A673 (cell line): ENCODE measurements at regions not wholly inside any gene's neighbourhood (a gene's known extent, or its start where the extent isn't known, plus 50 kb on each side); places are given as distances from the start of the nearest gene placed in this dataset.

Source experiments
- BruUV-seq: library from RNA; stranded (reverse); fragments of 400-500 nt; replicated peaks from 2 replicates; lab custom pipeline; 2021; lab: Mats Ljungman, UMichigan
- CTCF ChIA-PET: fragments of 300-600 bp; sonication (Branson Sonifier 250); formaldehyde crosslinking; loops from one replicate; lab custom pipeline; 2022; ENCODE audit warnings: antibody characterized with exemption; lab: Charles Lee
- POLR2A ChIA-PET: fragments of 300-600 bp; sonication (Branson Sonifier 250); formaldehyde crosslinking; loops from one replicate; lab custom pipeline; 2022; ENCODE audit warnings: antibody characterized with exemption; ENCODE audit not compliant: low non-redundant PET; lab: Charles Lee
- DNase-seq: peaks from one replicate; pipeline ENCODE4 v3.0.0-alpha.2; 2015; ENCODE audit warnings: low spot score
- H3K27ac ChIP-seq: fragments of 200-600 bp; sonication (generic); 2 replicates; pipeline ENCODE4 v1.5.1; 2016; ENCODE audit warnings: mixed run types, low read depth, mild to moderate bottlenecking, mixed read lengths, antibody characterized with exemption, low read length; ENCODE audit not compliant: poor library complexity, severe bottlenecking
- H3K27me3 ChIP-seq: fragments of 200-600 bp; sonication (generic); replicated peaks from 2 replicates; pipeline ENCODE4 v1.6.1; 2017; ENCODE audit warnings: mixed run types, low read depth, mild to moderate bottlenecking, mixed read lengths, antibody characterized with exemption, low read length; ENCODE audit not compliant: insufficient read depth, poor library complexity
- H3K36me3 ChIP-seq: fragments of 200-600 bp; sonication (generic); 2 replicates; pipeline ENCODE4 v1.6.1; 2016; ENCODE audit warnings: mixed run types, mild to moderate bottlenecking, mixed read lengths, antibody characterized with exemption, low read length; ENCODE audit not compliant: insufficient read depth, poor library complexity, severe bottlenecking
- H3K4me1 ChIP-seq: fragments of 200-600 bp; sonication (generic); 2 replicates; pipeline ENCODE4 v1.6.1; 2017; ENCODE audit warnings: mixed run types, mild to moderate bottlenecking, mixed read lengths, antibody characterized with exemption, low read length; ENCODE audit not compliant: insufficient read depth, poor library complexity, severe bottlenecking
- H3K4me3 ChIP-seq: fragments of 200-600 bp; sonication (generic); 2 replicates; pipeline ENCODE4 v1.5.1; 2016; ENCODE audit warnings: low read depth, mixed run types, mild to moderate bottlenecking, mixed read lengths, low read length; ENCODE audit not compliant: poor library complexity, severe bottlenecking
- H3K9me3 ChIP-seq: fragments of 200-600 bp; sonication (generic); 2 replicates; pipeline ENCODE4 v1.6.1; 2016; ENCODE audit warnings: mixed run types, low read depth, mild to moderate bottlenecking, mixed read lengths, antibody characterized with exemption, low read length; ENCODE audit not compliant: poor library complexity, severe bottlenecking
- CTCF ChIP-seq: fragments of 300-800, 200-600 bp; sonication (generic); conservative IDR thresholded peaks from 2 replicates; pipeline ENCODE4 v1.5.1; 2017; ENCODE audit warnings: low read depth, mild to moderate bottlenecking, antibody characterized with exemption, low read length, moderate library complexity, mixed read lengths
- EZH2 ChIP-seq: fragments of 200-600 bp; sonication (generic); IDR thresholded peaks from 2 replicates; pipeline ENCODE4 v1.6.1; 2017; ENCODE audit warnings: borderline replicate concordance, low read depth, mild to moderate bottlenecking, mixed read lengths, antibody characterized with exemption, low read length; ENCODE audit not compliant: poor library complexity, severe bottlenecking
- intact Hi-C: fragments of 100-400 bp; cut with micrococcal nuclease; formaldehyde crosslinking; loops from one replicate; pipeline ENCODE4 v1.10.0; 2022; ENCODE audit not compliant: unreplicated experiment

DNA sequence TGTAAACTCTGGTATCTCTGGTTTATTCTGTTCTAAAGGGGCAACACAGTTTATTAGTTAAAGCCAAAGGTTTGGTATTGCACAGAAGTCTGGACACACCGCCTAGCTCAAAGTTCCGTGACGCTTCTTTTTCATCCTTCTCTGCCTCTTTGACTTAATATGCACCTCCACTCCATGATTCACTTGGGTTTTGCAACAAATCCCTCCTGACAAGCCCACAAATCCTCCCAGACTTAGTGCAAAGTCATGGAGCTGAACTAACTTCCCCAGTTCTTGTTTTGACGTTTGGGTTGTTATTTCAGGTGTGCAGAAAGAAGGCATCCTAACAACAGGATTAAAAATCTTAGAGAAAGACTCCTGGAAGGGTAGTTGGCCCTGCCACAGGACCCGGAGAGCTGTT is 441.6 kb upstream of the DMAC1 start:
- H3K36me3 ChIP-seq = no peaks in the 10 kb centered on the region
- no peak for DNase-seq
- intact Hi-C loops = no loop called here
- no peaks in the 10 kb centered on the region for H3K4me1 ChIP-seq
- no peak for TF ChIP-seq CTCF
- no peaks in the 10 kb centered on the region for H3K27me3 ChIP-seq
- no peak overlapping the region for H3K27ac ChIP-seq
- no TSS peak for BruUV-seq
- peaks cover 14% of the 10 kb centered on the region for H3K9me3 ChIP-seq
- no peak overlapping the region for H3K4me3 ChIP-seq
- ChIA-PET POLR2A (no interaction called here), CTCF (no interaction called here)

- no TSS peak for BruUV-seq
- Histone ChIP-seq H3K4me3 (no peak overlapping the region), H3K9me3 (peaks cover 18% of the 10 kb centered on the region), H3K27ac (no peak overlapping the region), H3K4me1 (no peaks in the 10 kb centered on the region), H3K27me3 (no peaks in the 10 kb centered on the region), H3K36me3 (no peaks in the 10 kb centered on the region)
- POLR2A ChIA-PET = no interaction called here
- intact Hi-C loops = no loop called here
- DNase-seq = no peak
- CTCF ChIA-PET = no interaction called here
- TF ChIP-seq EZH2 (no peak), CTCF (no peak)
Observed at GRCh38 chr9:8237096-8237495, 437.5 kb upstream of the DMAC1 start.

GRCh38 chr9:8235489-8235888 is 435.9 kb upstream of the DMAC1 start:
- intact Hi-C loops = no loop called here
- TF ChIP-seq CTCF = no peak
- TF ChIP-seq EZH2 = no peak
- no peak overlapping the region for H3K4me3 ChIP-seq
- DNase-seq = no peak
- no peak overlapping the region for H3K27ac ChIP-seq
- no peaks in the 10 kb centered on the region for H3K36me3 ChIP-seq
- no peaks in the 10 kb centered on the region for H3K4me1 ChIP-seq
- H3K9me3 ChIP-seq = peaks cover 19% of the 10 kb centered on the region
- POLR2A ChIA-PET = no interaction called here
- CTCF ChIA-PET = no interaction called here
- no peaks in the 10 kb centered on the region for H3K27me3 ChIP-seq
- no TSS peak for BruUV-seq
